NCI-H1930 (cell line): ENCODE measurements at regions not wholly inside any gene's neighbourhood (a gene's known extent, or its start where the extent isn't known, plus 50 kb on each side); places are given as distances from the start of the nearest gene placed in this dataset.

Experiments used
- DNase-seq, 2 experiments: peaks; one replicate each; lab custom pipeline; 2025; lab: John Stamatoyannopoulos, UW

GRCh38 chr5:77844623-77845323 is 68.6 kb upstream of the TBCA start:
- no peak for DNase-seq

- no peak for DNase-seq
These were observed 68.2 kb upstream of the TBCA start for GRCh38 chr5:77844373-77844622.

GRCh38 chr5:77843570-77844372 is 67.6 kb upstream of the TBCA start:
- DNase-seq: no peak

- DNase-seq: no peak
These were observed 66.1 kb upstream of the TBCA start for GRCh38 chr5:77842243-77842642.

GRCh38 chr5:77841616-77842015 is 65.5 kb upstream of the TBCA start:
- DNase-seq: no peak

- DNase-seq: no peak
These were observed 64.8 kb upstream of the TBCA start for GRCh38 chr5:77840930-77841329.

- DNase-seq: no peak
These were observed 63.6 kb upstream of the TBCA start for GRCh38 chr5:77839691-77840090.

- DNase-seq: no peak
These were observed 56.8 kb upstream of the TBCA start for GRCh38 chr5:77832938-77833337.

- no peak for DNase-seq
These were observed 56.1 kb upstream of the TBCA start for GRCh38 chr5:77832166-77832770.

GRCh38 chr5:77828445-77828844 is 52.3 kb upstream of the TBCA start:
- DNase-seq: no peak
